SH-SY5Y (cell line): ENCODE measurements at regions not wholly inside any gene's neighbourhood (a gene's known extent, or its start where the extent isn't known, plus 50 kb on each side); places are given as distances from the start of the nearest gene placed in this dataset.

ENCODE experiments used
- GATA2 ChIP-seq: IDR thresholded peaks from 2 replicates; pipeline ENCODE4 v1.6.1; 2011; ENCODE audit warnings: mild to moderate bottlenecking, low read depth, low read length
- GATA3 ChIP-seq: IDR thresholded peaks from 2 replicates; pipeline ENCODE4 v1.6.1; 2011; ENCODE audit warnings: low read depth, mild to moderate bottlenecking, low read length, moderate library complexity

DNA sequence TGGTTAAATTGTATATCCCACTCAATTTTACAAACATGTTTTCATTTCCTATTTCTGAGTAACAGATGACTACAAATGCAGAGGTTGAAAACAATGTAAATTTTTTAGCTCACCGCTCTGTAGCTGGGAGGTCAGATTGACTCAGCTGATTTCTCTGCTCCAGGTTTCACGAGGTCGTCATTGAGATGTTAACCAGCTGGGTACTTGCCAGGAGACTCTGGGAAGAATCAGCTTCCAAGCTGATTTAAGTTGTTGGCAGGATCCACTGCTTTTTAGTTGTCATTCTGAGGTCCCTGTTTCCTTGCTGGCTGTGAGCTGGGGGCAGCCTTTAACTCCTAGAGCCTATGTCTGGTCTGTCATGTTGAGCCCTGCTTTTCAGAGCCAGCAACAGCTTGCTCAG is 864.3 kb upstream of the AGA start:
- TF ChIP-seq GATA2 (no peak), GATA3 (no peak)
